SK-N-SH (cell line): ENCODE measurements at regions not wholly inside any gene's neighbourhood (a gene's known extent, or its start where the extent isn't known, plus 50 kb on each side); places are given as distances from the start of the nearest gene placed in this dataset.
A peak's percentile ranks its signal among the peaks of the same experiment; 100 is the strongest.

Experiments
- CTCF ChIA-PET: fragments of 300-600, 350-600 bp; formaldehyde crosslinking; extraction: SDS; loops from one replicate; lab custom pipeline; 2021; lab: Yijun Ruan, JAX
- POLR2A ChIA-PET: fragments of 350-600 bp; sonication (Branson Sonifier 250); formaldehyde crosslinking; extraction: SDS; loops from one replicate; lab custom pipeline; 2020; ENCODE audit warnings: antibody characterized with exemption, inconsistent platforms; lab: Yijun Ruan, JAX
- DNase-seq: peaks from one replicate; pipeline ENCODE4 v3.0.0; 2012
- H2AFZ ChIP-seq: fragments of 200-600 bp; sonication (generic); 2 replicates; pipeline ENCODE4 v1.8.1; 2016; ENCODE audit warnings: antibody characterized with exemption, mild to moderate bottlenecking, low read depth
- H3F3A ChIP-seq: fragments of 200-600 bp; sonication (generic); replicated peaks from 2 replicates; pipeline ENCODE3; 2016; ENCODE audit warnings: antibody characterized with exemption, mild to moderate bottlenecking; ENCODE audit not compliant: insufficient read depth
- H3K27ac ChIP-seq, 2 experiments: fragments of 200-500 bp in 1 of 2; fragments of 200-600 bp in 1 of 2; sonication (Bioruptor generic) in 1 of 2; sonication (generic), shearing (Covaris generic) in 1 of 2; 2 replicates each; pipeline versions ENCODE4 v1.5.1 to v1.6.1; 2014 to 2016; ENCODE audit warnings: low read depth in 2 of 2, inconsistent platforms in 1 of 2, low read length in 1 of 2, mild to moderate bottlenecking in 1 of 2, mixed read lengths in 1 of 2
- H3K27me3 ChIP-seq: fragments of 200-600 bp; sonication (generic), shearing (Covaris generic); 2 replicates; pipeline ENCODE4 v1.6.1; 2016; ENCODE audit warnings: mixed run types; ENCODE audit not compliant: insufficient read depth
- H3K36me3 ChIP-seq, 2 experiments: fragments of 200-500 bp in 1 of 2; fragments of 200-600 bp in 1 of 2; sonication (Bioruptor generic) in 1 of 2; sonication (generic) in 1 of 2; replicated peaks in 1 of 2; 2 replicates each; pipeline versions ENCODE3 to v1.5.1; 2014 to 2016; ENCODE audit warnings: low read length in 1 of 2, mild to moderate bottlenecking in 1 of 2; ENCODE audit not compliant: insufficient read depth in 2 of 2, control insufficient read depth in 1 of 2
- H3K4me1 ChIP-seq, 2 experiments: fragments of 200-500 bp in 1 of 2; fragments of 200-600 bp in 1 of 2; sonication (Bioruptor generic) in 1 of 2; sonication (generic), shearing (Covaris generic) in 1 of 2; 2 replicates each; pipeline versions ENCODE4 v1.5.1 to v1.6.1; 2014 to 2016; ENCODE audit warnings: low read depth in 1 of 2, low read length in 1 of 2, mixed run types in 1 of 2; ENCODE audit not compliant: insufficient read depth in 2 of 2, control insufficient read depth in 1 of 2
- H3K4me2 ChIP-seq: fragments of 200-600 bp; sonication (generic), shearing (Covaris generic); 2 replicates; pipeline ENCODE4 v1.6.1; 2017; ENCODE audit warnings: mixed run types
- H3K4me3 ChIP-seq, 2 experiments: fragments of 200-500 bp in 1 of 2; fragments of 200-600 bp in 1 of 2; sonication (Bioruptor generic) in 1 of 2; sonication (generic), shearing (Covaris generic) in 1 of 2; 2 replicates each; pipeline versions ENCODE4 v1.5.1 to v1.8.1; 2014 to 2016; ENCODE audit warnings: low read depth in 2 of 2, inconsistent platforms in 1 of 2, low read length in 1 of 2, mild to moderate bottlenecking in 1 of 2, mixed read lengths in 1 of 2, moderate library complexity in 1 of 2
- H3K79me2 ChIP-seq: fragments of 200-600 bp; sonication (generic); 2 replicates; pipeline ENCODE4 v1.8.1; 2017; ENCODE audit warnings: mild to moderate bottlenecking; ENCODE audit not compliant: insufficient read depth
- H3K9ac ChIP-seq: fragments of 200-600 bp; sonication (generic); 2 replicates; pipeline ENCODE4 v1.6.1; 2017; ENCODE audit warnings: mixed run types
- H3K9me2 ChIP-seq: fragments of 200-600 bp; sonication (generic); 2 replicates; pipeline ENCODE4 v1.6.1; 2017; ENCODE audit warnings: mixed run types
- H3K9me3 ChIP-seq: fragments of 200-600 bp; sonication (generic); 2 replicates; pipeline ENCODE4 v1.6.1; 2017; ENCODE audit warnings: mixed run types, mild to moderate bottlenecking, moderate library complexity
- H4K20me1 ChIP-seq: fragments of 200-600 bp; sonication (generic); 2 replicates; pipeline ENCODE4 v1.6.1; 2017; ENCODE audit warnings: mild to moderate bottlenecking, mixed run types; ENCODE audit not compliant: insufficient read depth
- CHD2 ChIP-seq: fragments of 150-350 bp; IDR thresholded peaks from 2 replicates; pipeline ENCODE4 v1.6.1; 2018; ENCODE audit warnings: low read length; ENCODE audit not compliant: partially characterized antibody
- ELF1 ChIP-seq: IDR thresholded peaks from 2 replicates; pipeline ENCODE4 v1.4.0; 2012
- EP300 ChIP-seq, 2 experiments: IDR thresholded peaks; 2 replicates each; pipeline versions ENCODE4 v1.4.0 to v1.6.1; 2012; ENCODE audit warnings: borderline replicate concordance in 1 of 2, low read depth in 1 of 2, low read length in 1 of 2
- FOSL2 ChIP-seq: IDR thresholded peaks from 2 replicates; pipeline ENCODE4 v1.4.0; 2012; ENCODE audit warnings: low read depth, mild to moderate bottlenecking, moderate library complexity, borderline replicate concordance
- FOXJ3 ChIP-seq: sonication (generic); formaldehyde crosslinking; IDR thresholded peaks from 2 replicates; pipeline ENCODE4 v1.5.1; 2020; ENCODE audit warnings: mild to moderate bottlenecking, missing genetic modification reagents
- FOXM1 ChIP-seq: IDR thresholded peaks from 2 replicates; pipeline ENCODE4 v1.4.0; 2012; ENCODE audit warnings: low read depth, mild to moderate bottlenecking
- GABPA ChIP-seq: IDR thresholded peaks from 2 replicates; pipeline ENCODE4 v1.4.0; 2012; ENCODE audit warnings: low read depth, mild to moderate bottlenecking
- IRF3 ChIP-seq: fragments of 150-350 bp; IDR thresholded peaks from 2 replicates; pipeline ENCODE4 v1.6.1; 2016; ENCODE audit warnings: mild to moderate bottlenecking, low read depth, low read length
- MEF2A ChIP-seq: IDR thresholded peaks from 2 replicates; pipeline ENCODE4 v1.4.0; 2012; ENCODE audit warnings: low read depth, borderline replicate concordance
- MXI1 ChIP-seq: IDR thresholded peaks from 2 replicates; pipeline ENCODE4 v1.6.1; 2012; ENCODE audit warnings: mild to moderate bottlenecking, low read depth, low read length, improper control_type of control experiment
- NFIC ChIP-seq: IDR thresholded peaks from 2 replicates; pipeline ENCODE4 v1.4.0; 2012; ENCODE audit warnings: borderline replicate concordance
- NRF1 ChIP-seq: IDR thresholded peaks from 2 replicates; pipeline ENCODE4 v1.6.1; 2012; ENCODE audit warnings: low read depth, mild to moderate bottlenecking, low read length
- RCOR1 ChIP-seq: fragments of 150-350 bp; IDR thresholded peaks from 2 replicates; pipeline ENCODE4 v1.6.1; 2017; ENCODE audit warnings: antibody characterized with exemption, low read length
- RFX5 ChIP-seq: IDR thresholded peaks from 2 replicates; pipeline ENCODE4 v1.6.1; 2012; ENCODE audit warnings: mild to moderate bottlenecking, improper control_type of control experiment, low read length
- RXRA ChIP-seq: IDR thresholded peaks from 2 replicates; pipeline ENCODE4 v1.4.0; 2012; ENCODE audit warnings: low read depth, mild to moderate bottlenecking, borderline replicate concordance
- SIN3A ChIP-seq: IDR thresholded peaks from 2 replicates; pipeline ENCODE4 v1.6.1; 2012; ENCODE audit warnings: low read depth, mild to moderate bottlenecking, low read length, moderate library complexity, borderline replicate concordance
- SMC3 ChIP-seq: IDR thresholded peaks from 2 replicates; pipeline ENCODE4 v1.6.1; 2012; ENCODE audit warnings: low read depth, low read length, improper control_type of control experiment
- TCF12 ChIP-seq: IDR thresholded peaks from 2 replicates; pipeline ENCODE4 v1.4.0; 2012
- YY1 ChIP-seq: IDR thresholded peaks from 2 replicates; pipeline ENCODE4 v1.4.0; 2012; ENCODE audit warnings: low read depth, mild to moderate bottlenecking
- WGBS: methylation state at CpG from one replicate; pipeline ENCODE4 v1.1.6; 2017; ENCODE audit warnings: low lambda C conversion rate; 5-methylcytosine and 5-hydroxymethylcytosine counted together
- TF ChIP-seq, protein P1 (sequence below): IDR thresholded peaks from 2 replicates; pipeline ENCODE4 v1.4.0; 2012; ENCODE audit warnings: low read depth, borderline replicate concordance
- TF ChIP-seq, protein P2 (sequence below): IDR thresholded peaks from 2 replicates; pipeline ENCODE4 v1.4.0; 2012; ENCODE audit warnings: low read depth, borderline replicate concordance
- TF ChIP-seq, protein P3 (sequence below): IDR thresholded peaks from 2 replicates; pipeline ENCODE4 v1.4.0; 2012; ENCODE audit warnings: low read depth

GRCh38 chr2:47230418-47230817 is 54.1 kb upstream of the CALM2 start (continued):
- TF ChIP-seq RXRA (no peak), MXI1 (no peak), NRF1 (no peak), CHD2 (no peak), SIN3A (no peak), RFX5 (no peak), MEF2A (no peak), FOSL2 (no peak), RCOR1 (no peak), GABPA (no peak)
- TF ChIP-seq, protein P1, sequence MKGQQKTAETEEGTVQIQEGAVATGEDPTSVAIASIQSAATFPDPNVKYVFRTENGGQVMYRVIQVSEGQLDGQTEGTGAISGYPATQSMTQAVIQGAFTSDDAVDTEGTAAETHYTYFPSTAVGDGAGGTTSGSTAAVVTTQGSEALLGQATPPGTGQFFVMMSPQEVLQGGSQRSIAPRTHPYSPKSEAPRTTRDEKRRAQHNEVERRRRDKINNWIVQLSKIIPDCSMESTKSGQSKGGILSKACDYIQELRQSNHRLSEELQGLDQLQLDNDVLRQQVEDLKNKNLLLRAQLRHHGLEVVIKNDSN = no peak

DNA sequence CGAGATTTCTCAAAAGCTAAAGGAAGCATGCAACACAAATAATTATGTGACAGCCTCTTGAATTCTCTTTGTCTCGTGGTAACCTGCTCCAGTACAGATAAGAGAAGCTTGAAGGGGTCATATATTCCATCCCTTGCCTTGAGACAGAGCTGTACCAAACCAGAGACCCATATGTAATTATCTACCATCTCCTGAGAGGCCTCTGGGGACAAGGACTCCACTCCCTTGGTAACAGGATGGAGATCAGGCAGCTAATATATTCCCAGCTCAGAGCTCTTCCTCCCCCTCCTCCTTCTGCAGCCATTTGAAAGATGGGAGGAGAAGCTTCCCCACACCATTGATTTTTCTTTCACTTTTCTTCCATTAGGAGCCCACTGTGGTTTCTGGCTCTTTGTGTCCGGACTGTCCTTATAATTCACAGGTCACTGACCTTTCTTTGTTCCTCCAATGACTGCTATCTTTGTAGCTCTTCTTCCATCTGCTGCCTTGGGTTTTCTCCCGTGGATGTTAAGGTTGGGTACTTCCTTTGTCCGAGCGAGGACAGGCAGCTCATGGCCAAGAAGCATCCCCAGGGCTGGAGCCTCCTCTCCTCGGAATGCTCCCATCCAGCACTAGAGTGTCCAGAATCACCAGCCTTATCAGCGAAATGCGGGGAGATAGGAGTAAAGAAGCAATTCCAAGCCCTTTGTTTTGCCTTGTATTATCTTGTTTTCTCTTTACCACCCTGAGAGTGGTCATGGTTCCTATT is 51.4 kb upstream of the CALM2 start:
- TF ChIP-seq TCF12 (no peak), YY1 (no peak), IRF3 (no peak), FOXJ3 (CRISPR knock-in tag) (no peak), GABPA (no peak), FOXM1 (no peak), FOSL2 (no peak), SMC3 (no peak), NFIC (no peak), NRF1 (no peak), MEF2A (no peak), EP300 (IDR thresholded peaks at IDR 0.05; ENCODE audit: borderline replicate concordance in 1 of 2, low read depth in 1 of 2, low read length in 1 of 2) (no peak), ELF1 (no peak)
- TF ChIP-seq, protein P2, sequence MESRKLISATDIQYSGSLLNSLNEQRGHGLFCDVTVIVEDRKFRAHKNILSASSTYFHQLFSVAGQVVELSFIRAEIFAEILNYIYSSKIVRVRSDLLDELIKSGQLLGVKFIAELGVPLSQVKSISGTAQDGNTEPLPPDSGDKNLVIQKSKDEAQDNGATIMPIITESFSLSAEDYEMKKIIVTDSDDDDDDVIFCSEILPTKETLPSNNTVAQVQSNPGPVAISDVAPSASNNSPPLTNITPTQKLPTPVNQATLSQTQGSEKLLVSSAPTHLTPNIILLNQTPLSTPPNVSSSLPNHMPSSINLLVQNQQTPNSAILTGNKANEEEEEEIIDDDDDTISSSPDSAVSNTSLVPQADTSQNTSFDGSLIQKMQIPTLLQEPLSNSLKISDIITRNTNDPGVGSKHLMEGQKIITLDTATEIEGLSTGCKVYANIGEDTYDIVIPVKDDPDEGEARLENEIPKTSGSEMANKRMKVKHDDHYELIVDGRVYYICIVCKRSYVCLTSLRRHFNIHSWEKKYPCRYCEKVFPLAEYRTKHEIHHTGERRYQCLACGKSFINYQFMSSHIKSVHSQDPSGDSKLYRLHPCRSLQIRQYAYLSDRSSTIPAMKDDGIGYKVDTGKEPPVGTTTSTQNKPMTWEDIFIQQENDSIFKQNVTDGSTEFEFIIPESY = no peak
- TF ChIP-seq, protein P3, sequence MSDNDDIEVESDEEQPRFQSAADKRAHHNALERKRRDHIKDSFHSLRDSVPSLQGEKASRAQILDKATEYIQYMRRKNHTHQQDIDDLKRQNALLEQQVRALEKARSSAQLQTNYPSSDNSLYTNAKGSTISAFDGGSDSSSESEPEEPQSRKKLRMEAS = no peak
- WGBS = 91% methylated on average over 9 of the region's 9 CpGs
- Histone ChIP-seq H3K4me1 (peaks cover 18 to 33% of the 10 kb centered on the region in 2 experiments), H3K9ac (no peak overlapping the region), H3K4me2 (no peak overlapping the region), H3K27ac (0 out of 4 replicates have a peak overlapping the region, but pooled peaks of 1 of the 2 experiments have one; percentile 13), H3K9me3 (no peaks in the 10 kb centered on the region), H3K4me3 (no peak overlapping the region), H3K9me2 (no peaks in the 10 kb centered on the region), H4K20me1 (no peaks in the 10 kb centered on the region), H3K36me3 (no peaks in the 10 kb centered on the region), H3K27me3 (no peaks in the 10 kb centered on the region), H2AFZ (no peak overlapping the region), H3F3A (peaks cover 9% of the 10 kb centered on the region), H3K79me2 (no peaks in the 10 kb centered on the region)
- POLR2A ChIA-PET = interaction anchor here (0.6 kb wide), 1 partner anchor 9 kb away, joined by 3 read pairs; no protein-coding TSS in a partner anchor
- CTCF ChIA-PET = interaction anchor here (1.3 to 1.6 kb wide), 4 partner anchors 9 to 95 kb away, joined by 3 to 8 read pairs (median 4); no protein-coding TSS in a partner anchor
- DNase-seq = no peak
